Gastroesophageal sphincter (tissue), 4 donors: ENCODE measurements at regions not wholly inside any gene's neighbourhood (a gene's known extent, or its start where the extent isn't known, plus 50 kb on each side); places are given as distances from the start of the nearest gene placed in this dataset.
"Not testable (repeated sequence)": the region's sequence is repeated elsewhere in the genome, so short reads cannot be mapped to it uniquely, and the experiment has no call there.

Experiments
- ATAC-seq: fragments of 150-250 bp; one replicate; pipeline ENCODE4 v1.9.1; 2016; ENCODE audit warnings: mild to moderate bottlenecking, moderate library complexity
- H3K27ac ChIP-seq, 4 donors: fragments of 200-600 bp; sonication (generic) in 3 of 4; 1 replicate in 3 of 4; 2 replicates in 1 of 4; pipeline ENCODE4 v1.5.1; 2016 to 2019
- H3K27me3 ChIP-seq: fragments of 200-600 bp; sonication (generic); one replicate; pipeline ENCODE4 v1.5.1; 2019
- H3K36me3 ChIP-seq, 2 donors: fragments of 200-600 bp; sonication (generic); one replicate each; pipeline ENCODE4 v1.5.1; 2019; ENCODE audit warnings: control low read depth in 1 of 2
- H3K4me1 ChIP-seq, 3 donors: fragments of 200-600 bp; sonication (generic); 1 replicate in 2 of 3; 2 replicates in 1 of 3; pipeline ENCODE4 v1.5.1; 2016 to 2019; ENCODE audit warnings: control low read depth in 2 of 3
- H3K4me3 ChIP-seq, 2 donors: fragments of 200-600 bp; sonication (generic); one replicate each; pipeline ENCODE4 v1.5.1; 2019; ENCODE audit warnings: mild to moderate bottlenecking in 1 of 2, moderate library complexity in 1 of 2
- H3K9me3 ChIP-seq, 3 donors: fragments of 200-600 bp; sonication (generic); one replicate each; pipeline ENCODE4 v1.5.1; 2017 to 2019; ENCODE audit warnings: control low read depth in 2 of 3
- EP300 ChIP-seq: sonication (generic); formaldehyde crosslinking; IDR thresholded peaks from one replicate; pipeline ENCODE4 v1.6.1; 2017; ENCODE audit warnings: antibody characterized with exemption, mild to moderate bottlenecking
- POLR2A ChIP-seq, 2 donors: fragments of 450-650 bp; IDR thresholded peaks; one replicate each; pipeline ENCODE4 v1.6.1; 2017; ENCODE audit warnings: antibody characterized with exemption in 2 of 2, mild to moderate bottlenecking in 2 of 2, moderate library complexity in 1 of 2
- POLR2AphosphoS5 ChIP-seq: sonication (generic); formaldehyde crosslinking; IDR thresholded peaks from one replicate; pipeline ENCODE4 v1.6.1; 2017; ENCODE audit warnings: antibody characterized with exemption
- WGBS, 2 donors: methylation state at CpG; one replicate each; pipeline ENCODE4 v1.1.5; 2018; ENCODE audit warnings: low coverage in 1 of 2; 5-methylcytosine and 5-hydroxymethylcytosine counted together
- TF ChIP-seq, protein P1 (sequence below), 4 experiments: fragments of 200-600 bp in 2 of 4; fragments of 450-650 bp in 2 of 4; sonication (generic) in 1 of 4; IDR thresholded peaks; one replicate each; pipeline ENCODE4 v1.5.1; 2017 to 2019; ENCODE audit warnings: antibody characterized with exemption in 4 of 4, mild to moderate bottlenecking in 2 of 4, moderate library complexity in 2 of 4

DNA sequence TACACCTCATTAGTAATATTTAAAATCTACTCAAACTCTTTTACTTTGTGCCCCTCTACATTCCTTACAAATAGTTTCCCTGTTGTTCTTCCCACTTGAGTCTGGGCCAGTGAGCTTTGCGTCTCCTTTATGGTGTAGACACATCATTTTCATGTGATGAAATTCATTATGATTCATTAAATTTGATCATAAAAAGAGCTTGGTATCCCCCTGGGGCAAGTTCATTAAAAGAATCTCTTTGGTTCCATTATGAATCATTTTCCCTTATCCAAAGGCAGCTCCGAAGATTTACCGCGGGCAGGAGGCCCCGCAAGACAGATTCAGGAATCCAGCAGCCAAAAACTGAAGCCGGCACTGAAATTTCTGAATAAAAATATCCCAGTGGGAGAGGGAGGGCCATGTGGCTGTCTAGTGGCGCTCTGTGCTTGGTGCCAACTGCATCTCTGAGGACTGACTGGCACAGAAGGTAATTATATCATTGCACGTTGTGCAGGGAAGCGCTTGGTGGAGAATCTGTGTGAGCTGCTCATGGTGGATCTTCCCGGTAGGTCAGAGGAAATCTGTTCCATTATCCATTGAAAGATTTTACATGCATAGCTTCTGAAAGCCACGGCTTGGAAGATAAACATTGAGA lies 151.4 kb upstream of the PITRM1 start:
- Histone ChIP-seq H3K9me3 (no peaks in the 10 kb centered on the region), H3K4me3 (no peak overlapping the region), H3K27ac (no peak overlapping the region), H3K27me3 (no peaks in the 10 kb centered on the region), H3K36me3 (no peaks in the 10 kb centered on the region), H3K4me1 (peaks cover 0 to 16% (median 0%) of the 10 kb centered on the region in 3 donors)
- WGBS, 2 donors = 53 to 61% methylated on average over 3 to 4 of the region's 11 CpGs
- TF ChIP-seq, protein P1, sequence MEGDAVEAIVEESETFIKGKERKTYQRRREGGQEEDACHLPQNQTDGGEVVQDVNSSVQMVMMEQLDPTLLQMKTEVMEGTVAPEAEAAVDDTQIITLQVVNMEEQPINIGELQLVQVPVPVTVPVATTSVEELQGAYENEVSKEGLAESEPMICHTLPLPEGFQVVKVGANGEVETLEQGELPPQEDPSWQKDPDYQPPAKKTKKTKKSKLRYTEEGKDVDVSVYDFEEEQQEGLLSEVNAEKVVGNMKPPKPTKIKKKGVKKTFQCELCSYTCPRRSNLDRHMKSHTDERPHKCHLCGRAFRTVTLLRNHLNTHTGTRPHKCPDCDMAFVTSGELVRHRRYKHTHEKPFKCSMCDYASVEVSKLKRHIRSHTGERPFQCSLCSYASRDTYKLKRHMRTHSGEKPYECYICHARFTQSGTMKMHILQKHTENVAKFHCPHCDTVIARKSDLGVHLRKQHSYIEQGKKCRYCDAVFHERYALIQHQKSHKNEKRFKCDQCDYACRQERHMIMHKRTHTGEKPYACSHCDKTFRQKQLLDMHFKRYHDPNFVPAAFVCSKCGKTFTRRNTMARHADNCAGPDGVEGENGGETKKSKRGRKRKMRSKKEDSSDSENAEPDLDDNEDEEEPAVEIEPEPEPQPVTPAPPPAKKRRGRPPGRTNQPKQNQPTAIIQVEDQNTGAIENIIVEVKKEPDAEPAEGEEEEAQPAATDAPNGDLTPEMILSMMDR (IDR thresholded peaks at IDR 0.05) = no peak
- no peak for TF ChIP-seq POLR2AphosphoS5
- ATAC-seq = no peak

DNA sequence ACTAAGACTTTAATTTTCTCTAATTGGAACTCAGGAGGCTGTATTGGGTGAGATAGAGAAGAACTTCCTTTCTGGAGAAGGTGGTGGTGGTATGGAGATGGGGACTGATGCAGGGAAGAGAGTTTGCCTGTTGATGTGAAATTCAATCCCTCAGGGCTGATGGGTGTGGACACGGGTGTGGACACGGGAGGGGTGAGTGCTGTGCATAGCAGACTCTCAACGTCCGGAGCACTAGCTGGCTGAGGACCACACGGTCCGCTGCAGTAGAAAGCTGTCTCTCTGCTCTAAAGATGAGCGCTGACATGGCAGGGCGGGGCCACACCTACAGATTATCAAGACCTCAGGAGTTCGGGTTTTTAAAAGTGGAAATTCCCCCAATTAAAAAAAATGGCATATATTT lies 148.5 kb upstream of the PITRM1 start:
- Histone ChIP-seq H3K4me1 (peaks cover 0 to 16% (median 0%) of the 10 kb centered on the region in 3 donors), H3K9me3 (no peaks in the 10 kb centered on the region), H3K36me3 (no peaks in the 10 kb centered on the region), H3K4me3 (no peak overlapping the region), H3K27ac (no peak overlapping the region), H3K27me3 (no peaks in the 10 kb centered on the region)
- WGBS, 2 donors = 88 to 96% methylated on average over 7 to 9 of the region's 9 CpGs
- ATAC-seq = no peak
- TF ChIP-seq POLR2AphosphoS5 (no peak), POLR2A (IDR thresholded peaks at IDR 0.05) (no peak), EP300 (no peak)
- TF ChIP-seq, protein P1 (IDR thresholded peaks at IDR 0.05) = no peak

DNA sequence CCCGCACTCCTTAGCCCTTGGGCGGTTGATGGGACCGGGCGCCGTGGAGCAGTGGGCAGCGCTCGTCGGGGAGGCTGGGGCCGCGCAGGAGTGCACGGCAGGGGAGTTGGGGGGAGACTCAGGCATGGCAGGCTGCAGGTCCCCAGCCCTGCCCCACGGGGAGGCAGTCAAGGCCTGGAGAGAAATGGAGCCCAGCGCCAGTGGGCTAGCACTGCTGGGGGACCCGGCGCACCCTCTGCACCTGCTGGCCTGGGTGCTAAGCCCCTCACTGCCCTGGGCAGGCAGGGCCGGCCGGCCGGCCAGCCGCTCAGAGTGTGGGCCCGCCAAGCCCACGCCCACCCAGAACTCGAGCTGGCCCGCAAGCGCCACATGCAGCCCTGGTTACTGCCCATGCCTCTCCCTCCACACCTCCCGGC lies 147.2 kb upstream of the PITRM1 start:
- no CpG with 5 or more reads among the region's 25 CpGs for WGBS, 2 donors
- Histone ChIP-seq H3K4me1 (peaks cover 0 to 16% (median 0%) of the 10 kb centered on the region in 3 donors), H3K27me3 (no peaks in the 10 kb centered on the region), H3K9me3 (no peaks in the 10 kb centered on the region), H3K36me3 (no peaks in the 10 kb centered on the region), H3K4me3 (no peak overlapping the region), H3K27ac (no peak overlapping the region)
- TF ChIP-seq POLR2A (IDR thresholded peaks at IDR 0.05) (no peak), EP300 (no peak), POLR2AphosphoS5 (no peak)
- TF ChIP-seq, protein P1 (IDR thresholded peaks at IDR 0.05) = no peak
- no peak for ATAC-seq

DNA sequence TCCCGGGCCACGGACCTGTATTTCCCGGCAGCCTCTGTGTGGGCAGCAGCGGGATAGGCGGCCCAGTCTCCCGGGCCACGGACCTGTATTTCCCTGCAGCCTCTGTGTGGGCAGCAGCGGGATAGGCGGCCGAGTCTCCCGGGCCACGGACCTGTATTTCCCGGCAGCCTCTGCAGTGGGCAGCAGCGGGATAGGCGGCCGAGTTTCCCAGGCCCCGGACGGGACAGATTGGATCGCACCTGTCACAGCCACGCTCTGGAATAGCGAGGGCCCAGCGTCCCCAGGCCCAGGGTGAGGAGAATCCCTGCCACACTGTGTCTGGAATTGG lies 145.9 kb upstream of the PITRM1 start:
- not testable (repeated sequence) for H3K4me1 ChIP-seq, H3K9me3 ChIP-seq, H3K27ac ChIP-seq, ATAC-seq, H3K4me3 ChIP-seq, H3K36me3 ChIP-seq, H3K27me3 ChIP-seq
- no CpG with 5 or more reads among the region's 22 CpGs for WGBS, 2 donors

DNA sequence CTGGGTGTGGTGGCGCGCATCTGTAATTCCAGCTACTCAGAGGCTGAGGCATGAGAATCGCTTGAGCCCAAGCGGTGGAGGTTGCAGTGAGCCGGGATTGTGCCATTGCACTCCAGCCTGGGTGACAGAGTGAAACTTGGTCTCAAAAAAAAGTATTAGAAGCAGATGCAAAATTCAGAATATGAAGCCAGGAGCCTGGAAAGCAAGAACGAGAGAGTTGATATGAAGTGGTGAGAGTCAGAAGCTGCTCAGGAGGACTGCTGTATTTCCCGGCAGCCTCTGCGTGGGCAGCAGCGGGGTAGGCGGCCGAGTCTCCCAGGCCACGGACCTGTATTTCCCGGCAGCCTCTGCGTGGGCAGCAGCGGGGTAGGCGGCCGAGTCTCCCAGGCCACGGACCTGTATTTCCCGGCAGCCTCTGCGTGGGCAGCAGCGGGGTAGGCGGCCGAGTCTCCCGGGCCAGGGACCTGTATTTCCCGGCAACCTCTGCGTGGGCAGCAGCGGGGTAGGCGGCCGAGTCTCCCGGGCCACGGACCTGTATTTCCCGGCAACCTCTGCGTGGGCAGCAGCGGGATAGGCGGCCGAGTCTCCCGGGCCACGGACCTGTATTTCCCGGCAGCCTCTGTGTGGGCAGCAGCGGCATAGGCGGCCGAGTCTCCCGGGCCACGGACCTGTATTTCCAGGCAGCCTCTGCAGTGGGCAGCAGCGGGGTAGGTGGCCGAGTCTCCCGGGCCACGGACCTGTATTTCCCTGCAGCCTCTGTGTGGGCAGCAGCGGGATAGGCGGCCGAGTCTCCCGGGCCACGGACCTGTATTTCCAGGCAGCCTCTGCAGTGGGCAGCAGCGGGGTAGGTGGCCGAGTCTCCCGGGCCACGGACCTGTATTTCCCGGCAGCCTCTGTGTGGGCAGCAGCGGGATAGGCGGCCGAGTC lies 145.2 kb upstream of the PITRM1 start:
- not testable (repeated sequence) for H3K27me3 ChIP-seq, H3K4me1 ChIP-seq, H3K27ac ChIP-seq, H3K36me3 ChIP-seq, H3K4me3 ChIP-seq, H3K9me3 ChIP-seq, ATAC-seq
- 90 to 94% methylated on average over 12 to 14 of the region's 61 CpGs for WGBS, 2 donors

DNA sequence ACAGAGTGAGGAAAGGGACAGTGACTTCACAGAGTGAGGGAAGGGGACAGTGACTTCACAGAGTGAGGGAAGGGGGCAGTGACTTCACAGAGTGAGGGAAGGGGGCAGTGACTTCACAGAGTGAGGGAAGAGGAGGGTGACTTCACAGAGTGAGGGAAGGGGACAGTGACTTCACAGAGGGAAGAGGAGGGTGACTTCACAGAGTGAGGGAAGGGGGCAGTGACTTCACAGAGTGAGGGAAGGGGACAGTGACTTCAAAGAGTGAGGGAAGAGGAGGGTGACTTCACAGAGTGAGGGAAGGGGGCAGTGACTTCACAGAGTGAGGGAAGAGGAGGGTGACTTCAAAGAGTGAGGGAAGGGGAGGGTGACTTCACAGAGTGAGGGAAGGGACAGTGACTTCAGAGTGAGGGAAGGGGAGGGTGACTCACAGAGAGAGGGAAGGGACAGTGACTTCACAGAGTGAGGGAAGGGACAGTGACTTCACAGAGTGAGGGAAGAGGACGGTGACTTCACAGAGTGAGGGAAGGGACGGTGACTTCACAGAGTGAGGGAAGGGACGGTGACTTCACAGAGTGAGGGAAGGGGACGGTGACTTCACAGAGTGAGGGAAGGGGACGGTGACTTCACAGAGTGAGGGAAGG lies 142.0 kb upstream of the PITRM1 start:
- 68% methylated on average over 3 of the region's 5 CpGs; no CpG with 5 or more reads in 1 of the 2 donors for WGBS, 2 donors
- H3K27ac ChIP-seq, ATAC-seq, H3K27me3 ChIP-seq, H3K4me1 ChIP-seq, H3K36me3 ChIP-seq, H3K4me3 ChIP-seq, H3K9me3 ChIP-seq: not testable (repeated sequence)
